LoVo (cell line): ENCODE measurements at regions not wholly inside any gene's neighbourhood (a gene's known extent, or its start where the extent isn't known, plus 50 kb on each side); places are given as distances from the start of the nearest gene placed in this dataset.

ENCODE experiments used
- DNase-seq: peaks from one replicate; pipeline ENCODE4 v3.0.0-alpha.2; 2016; ENCODE audit warnings: low spot score

DNA sequence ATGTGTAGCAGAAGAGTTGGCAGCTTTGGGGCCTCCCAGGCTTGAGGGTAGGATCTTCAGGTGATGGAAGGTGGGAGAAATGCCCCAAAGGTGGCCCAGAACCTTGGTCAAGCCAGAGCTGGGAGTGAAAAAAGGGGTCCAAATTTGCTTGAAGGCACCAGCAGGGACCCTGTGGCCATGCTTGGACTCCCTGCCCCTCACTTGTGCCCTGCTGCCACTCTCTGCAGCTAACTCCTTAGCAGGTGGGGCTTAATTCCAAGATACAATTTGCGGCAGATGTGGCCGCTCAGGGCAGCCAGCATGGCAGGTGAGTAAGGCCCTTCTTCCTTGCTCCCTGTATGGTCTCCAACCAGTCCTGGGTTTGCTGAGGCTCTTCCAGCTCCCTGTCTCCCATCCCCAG, 51.3 kb upstream of the ADRA1D start:
- DNase-seq = no peak

DNA sequence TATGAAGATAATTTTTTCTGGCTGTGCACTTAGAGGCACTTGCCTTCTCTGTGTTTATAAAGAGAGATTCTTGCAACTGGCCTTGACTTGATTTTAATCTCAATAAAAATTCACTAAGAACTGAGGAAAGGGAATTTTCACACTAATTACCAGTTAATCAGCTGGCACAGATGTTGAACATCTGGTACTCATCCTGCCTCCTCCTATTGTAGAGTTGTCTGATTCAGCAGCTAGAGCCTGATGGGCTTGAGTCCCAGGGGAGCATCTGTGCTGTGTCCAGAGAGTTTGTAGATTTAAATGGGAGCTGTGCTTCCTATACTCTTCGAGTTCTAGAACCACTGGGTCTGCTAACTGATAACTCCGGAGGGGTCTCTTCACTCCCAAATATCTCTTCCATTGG, 50.7 kb upstream of the ADRA1D start:
- no peak for DNase-seq

DNA sequence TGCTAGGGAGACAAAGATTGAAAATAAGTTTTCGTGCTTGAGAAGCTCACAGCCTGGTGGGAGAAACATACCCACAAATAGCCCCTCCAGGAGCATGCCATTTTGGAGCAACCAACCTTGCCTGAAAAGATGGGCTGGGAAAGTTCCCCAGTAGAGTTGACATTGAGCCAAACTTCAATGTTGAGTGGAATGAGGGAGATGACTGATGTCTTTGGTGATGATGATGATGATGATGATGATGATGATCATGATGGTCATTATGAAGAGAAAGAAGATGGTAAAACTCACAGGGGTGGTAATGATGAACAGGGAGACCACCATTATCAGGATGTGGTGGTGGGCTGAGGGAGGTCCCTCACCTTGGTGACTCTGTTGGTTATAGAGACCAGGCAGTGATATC, 50.1 kb upstream of the ADRA1D start:
- no peak for DNase-seq
